ENCODE measurements at regions not wholly inside any gene's neighbourhood (a gene's known extent, or its start where the extent isn't known, plus 50 kb on each side); places are given as distances from the start of the nearest gene placed in this dataset.

DNA sequence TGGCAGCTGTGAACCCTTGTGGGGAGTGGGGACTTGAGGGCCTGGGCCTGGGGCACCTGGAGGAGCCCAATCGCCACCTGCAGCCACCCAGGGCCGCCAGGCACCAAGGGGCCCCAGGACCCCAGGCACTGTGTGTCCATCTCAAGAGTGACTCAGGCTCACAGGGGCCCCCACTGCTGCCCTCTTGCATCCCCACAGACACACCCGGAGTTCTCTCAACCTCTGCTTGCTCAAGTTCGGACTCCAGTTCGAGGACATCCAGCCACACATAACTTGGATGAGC, 51.9 kb downstream of the MRPL36 start (continued):
- TF ChIP-seq DR1 (CRISPR knock-in tag; IDR thresholded peaks at IDR 0.05), result no peak
- no peak for TF ChIP-seq FOXO1 (CRISPR knock-in tag; IDR thresholded peaks at IDR 0.05)
- no peak for TF ChIP-seq ZNF143 (CRISPR knock-in tag; IDR thresholded peaks at IDR 0.05)
- no peak for TF ChIP-seq ZNF572 (CRISPR knock-in tag; IDR thresholded peaks at IDR 0.05)
- TF ChIP-seq ZNF816 (CRISPR knock-in tag; IDR thresholded peaks at IDR 0.05; ENCODE audit: borderline replicate concordance), result no peak
- no peak for TF ChIP-seq ZNF558 (CRISPR knock-in tag; IDR thresholded peaks at IDR 0.05; ENCODE audit: borderline replicate concordance)
- no peak for TF ChIP-seq SKI (IDR thresholded peaks at IDR 0.05; ENCODE audit: partially characterized antibody)

DNA sequence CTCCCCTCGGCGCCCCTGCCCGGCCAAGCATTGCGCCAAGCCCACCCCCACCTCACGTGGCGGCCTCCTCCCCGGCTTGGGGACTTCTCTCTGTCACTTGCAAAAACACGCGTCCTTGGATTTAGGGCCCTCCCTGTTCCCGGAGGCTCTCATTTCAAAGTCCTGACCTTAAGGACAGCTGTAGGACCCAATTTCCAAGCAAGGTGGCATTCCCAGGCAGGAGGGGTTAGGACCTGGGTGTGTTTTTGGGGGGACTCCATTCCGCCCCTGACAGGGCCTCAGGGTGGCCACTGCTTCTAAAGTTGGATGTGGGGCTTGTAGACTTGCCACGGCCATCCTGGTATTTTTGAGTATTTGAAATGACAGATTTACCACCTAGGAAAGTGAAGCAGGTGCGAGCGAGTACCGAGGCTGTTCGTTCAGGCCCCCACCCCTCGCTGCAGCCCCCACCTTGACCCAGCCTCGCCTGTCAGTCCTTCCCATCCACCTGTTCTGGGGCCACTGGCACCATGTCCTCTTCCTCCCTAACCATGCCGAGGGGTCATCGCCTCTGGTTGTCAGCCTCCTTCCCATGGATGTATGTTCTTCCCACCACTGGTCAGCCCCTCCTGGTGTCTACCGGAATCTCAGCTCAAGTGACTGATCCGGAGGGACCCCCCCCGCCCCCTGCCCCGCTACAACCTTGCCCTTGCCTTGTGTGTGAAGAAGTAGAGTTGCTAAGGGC, 52.4 kb downstream of the MRPL36 start:
- CTCF ChIA-PET (ENCODE audit: low intra/inter-chr PET ratio, low total read pairs), result no interaction called here
- 11% methylated on average over 16 of the region's 24 CpGs for WGBS (ENCODE audit: low lambda C conversion rate)
- Histone ChIP-seq H4K20me1 (ENCODE audit: insufficient read depth, low read length) (no peaks in the 10 kb centered on the region), H3K9ac (ENCODE audit: insufficient read depth, low read depth, low read length) (no peak overlapping the region), H3K79me2 (ENCODE audit: insufficient read depth, low read length) (no peaks in the 10 kb centered on the region), H3K27ac (ENCODE audit: extremely low read length, insufficient read depth, low read length) (no peak overlapping the region), H3K9me3 (ENCODE audit: low read length) (no peaks in the 10 kb centered on the region), H3K4me3 (replicated peaks in 1 of 3; ENCODE audit: insufficient read depth in 1 of 3, low read depth in 2 of 3, low read length in 3 of 3) (no peak overlapping the region), H3K4me2 (ENCODE audit: low read depth, low read length) (no peak overlapping the region), H3K36me3 (replicated peaks in 1 of 2; ENCODE audit: control insufficient read depth in 1 of 2, insufficient read depth in 2 of 2, low read length in 2 of 2) (no peaks in the 10 kb centered on the region), H2AFZ (ENCODE audit: low read length) (no peak overlapping the region), H3K27me3 (ENCODE audit: control insufficient read depth in 1 of 2, insufficient read depth in 2 of 2, low read length in 2 of 2) (peaks cover 6 to 92% of the 10 kb centered on the region in 2 experiments; a peak in 4 of 5 replicates), H3K4me1 (ENCODE audit: insufficient read depth, low read length) (no peaks in the 10 kb centered on the region)
- no peak for ATAC-seq
- no TSS peak for BruUV-seq (replicated peaks)
- in situ Hi-C loops (cut with HindIII; ENCODE audit: extremely low pct_ligation_motif_present, low pct_unique_long_range_greater_than_20kb), result no loop called here
- DNase-seq (ENCODE audit: low spot score), result no peak
- POLR2A ChIA-PET, result no interaction called here
- no peak for FAIRE-seq
- intact Hi-C loops (cut with micrococcal nuclease; ENCODE audit: unreplicated experiment), result no loop called here
- TF ChIP-seq DR1 (CRISPR knock-in tag; IDR thresholded peaks at IDR 0.05), result no peak
- no peak for TF ChIP-seq NFKBIZ (CRISPR knock-in tag; IDR thresholded peaks at IDR 0.05)
- no peak for TF ChIP-seq MAFK (conservative IDR thresholded peaks at IDR 0.05 in 1 of 2, IDR thresholded peaks at IDR 0.05 in 1 of 2; ENCODE audit: low read length in 2 of 2)
- no peak for TF ChIP-seq HMG20B (CRISPR knock-in tag; conservative IDR thresholded peaks at IDR 0.05)
- TF ChIP-seq, protein P1, sequence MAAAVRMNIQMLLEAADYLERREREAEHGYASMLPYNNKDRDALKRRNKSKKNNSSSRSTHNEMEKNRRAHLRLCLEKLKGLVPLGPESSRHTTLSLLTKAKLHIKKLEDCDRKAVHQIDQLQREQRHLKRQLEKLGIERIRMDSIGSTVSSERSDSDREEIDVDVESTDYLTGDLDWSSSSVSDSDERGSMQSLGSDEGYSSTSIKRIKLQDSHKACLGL (CRISPR knock-in tag; IDR thresholded peaks at IDR 0.05), result no peak
- no peak for TF ChIP-seq DPF2 (CRISPR knock-in tag; IDR thresholded peaks at IDR 0.05; ENCODE audit: borderline replicate concordance, low read depth)
- TF ChIP-seq ZNF660 (CRISPR knock-in tag; IDR thresholded peaks at IDR 0.05; ENCODE audit: borderline replicate concordance, low read depth), result no peak
- TF ChIP-seq, protein P2, sequence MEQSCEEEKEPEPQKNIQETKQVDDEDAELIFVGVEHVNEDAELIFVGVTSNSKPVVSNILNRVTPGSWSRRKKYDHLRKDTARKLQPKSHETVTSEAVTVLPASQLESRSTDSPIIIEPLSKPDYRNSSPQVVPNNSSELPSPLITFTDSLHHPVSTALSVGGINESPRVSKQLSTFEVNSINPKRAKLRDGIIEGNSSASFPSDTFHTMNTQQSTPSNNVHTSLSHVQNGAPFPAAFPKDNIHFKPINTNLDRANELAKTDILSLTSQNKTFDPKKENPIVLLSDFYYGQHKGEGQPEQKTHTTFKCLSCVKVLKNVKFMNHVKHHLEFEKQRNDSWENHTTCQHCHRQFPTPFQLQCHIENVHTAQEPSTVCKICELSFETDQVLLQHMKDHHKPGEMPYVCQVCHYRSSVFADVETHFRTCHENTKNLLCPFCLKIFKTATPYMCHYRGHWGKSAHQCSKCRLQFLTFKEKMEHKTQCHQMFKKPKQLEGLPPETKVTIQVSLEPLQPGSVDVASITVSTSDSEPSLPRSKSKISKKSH (CRISPR knock-in tag; IDR thresholded peaks at IDR 0.05; ENCODE audit: borderline replicate concordance), result no peak
- TF ChIP-seq ISL2 (CRISPR knock-in tag; IDR thresholded peaks at IDR 0.05), result no peak
- no peak for TF ChIP-seq CENPX (CRISPR knock-in tag; IDR thresholded peaks at IDR 0.05)
- no peak for TF ChIP-seq MEIS2 (CRISPR knock-in tag; IDR thresholded peaks at IDR 0.05)
- TF ChIP-seq ZNF331 (CRISPR knock-in tag; IDR thresholded peaks at IDR 0.05), result no peak
- no peak for TF ChIP-seq RBAK (CRISPR knock-in tag; IDR thresholded peaks at IDR 0.05)
- TF ChIP-seq ZNF180 (CRISPR knock-in tag; IDR thresholded peaks at IDR 0.05; ENCODE audit: borderline replicate concordance, low read depth), result no peak
- TF ChIP-seq SNAPC2 (CRISPR knock-in tag; IDR thresholded peaks at IDR 0.05), result no peak
- no peak for TF ChIP-seq ZNF724P (CRISPR knock-in tag; IDR thresholded peaks at IDR 0.05; ENCODE audit: borderline replicate concordance)
- no peak for TF ChIP-seq ZNF496 (CRISPR knock-in tag; IDR thresholded peaks at IDR 0.05; ENCODE audit: insufficient replicate concordance)

Measured in HepG2 (cell line).